HEK293T (cell line): ENCODE measurements at regions not wholly inside any gene's neighbourhood (a gene's known extent, or its start where the extent isn't known, plus 50 kb on each side); places are given as distances from the start of the nearest gene placed in this dataset.

Source experiments
- CTCF ChIA-PET: fragments of 350-600 bp; formaldehyde crosslinking; extraction: SDS; loops from one replicate; lab custom pipeline; 2021; ENCODE audit warnings: antibody characterized with exemption, inconsistent platforms; lab: Yijun Ruan, JAX
- POLR2A ChIA-PET: fragments of 350-600 bp; formaldehyde crosslinking; extraction: SDS; loops from one replicate; lab custom pipeline; 2020; ENCODE audit warnings: antibody characterized with exemption, inconsistent platforms; lab: Yijun Ruan, JAX
- DNase-seq: peaks from one replicate; pipeline ENCODE4 v3.0.0; 2012; ENCODE audit warnings: mixed read lengths; ENCODE audit errors: extremely low spot score
- ARNT ChIP-seq: fragments of 450-650 bp; IDR thresholded peaks from 2 replicates; pipeline ENCODE4 v1.6.1; 2017; ENCODE audit warnings: mild to moderate bottlenecking
- BHLHE40 ChIP-seq: fragments of 450-650 bp; IDR thresholded peaks from 2 replicates; pipeline ENCODE4 v1.6.1; 2016; ENCODE audit warnings: mild to moderate bottlenecking, moderate library complexity, borderline replicate concordance
- CTBP1 ChIP-seq: fragments of 450-650 bp; IDR thresholded peaks from 2 replicates; pipeline ENCODE4 v1.6.1; 2016; ENCODE audit warnings: borderline replicate concordance
- ELF4 ChIP-seq: fragments of 450-650 bp; IDR thresholded peaks from 2 replicates; pipeline ENCODE4 v1.6.1; 2017; ENCODE audit warnings: antibody characterized with exemption
- FOXA1 ChIP-seq: fragments of 450-650 bp; IDR thresholded peaks from 2 replicates; pipeline ENCODE4 v1.6.1; 2016; ENCODE audit warnings: mild to moderate bottlenecking
- FOXK2 ChIP-seq: fragments of 450-650 bp; IDR thresholded peaks from 2 replicates; pipeline ENCODE4 v1.6.1; 2016; ENCODE audit warnings: mild to moderate bottlenecking
- FOXM1 ChIP-seq: fragments of 450-650 bp; IDR thresholded peaks from 2 replicates; pipeline ENCODE4 v1.6.1; 2017; ENCODE audit warnings: mild to moderate bottlenecking, borderline replicate concordance
- HDGF ChIP-seq: fragments of 450-650 bp; IDR thresholded peaks from 2 replicates; pipeline ENCODE4 v1.6.1; 2017; ENCODE audit warnings: antibody characterized with exemption, borderline replicate concordance
- L3MBTL2 ChIP-seq: fragments of 450-650 bp; conservative IDR thresholded peaks from 2 replicates; pipeline ENCODE4 v1.6.1; 2016; ENCODE audit warnings: mild to moderate bottlenecking
- LEF1 ChIP-seq: fragments of 450-650 bp; IDR thresholded peaks from 2 replicates; pipeline ENCODE4 v1.6.1; 2017; ENCODE audit warnings: mild to moderate bottlenecking, borderline replicate concordance
- NFRKB ChIP-seq: fragments of 450-650 bp; IDR thresholded peaks from 2 replicates; pipeline ENCODE4 v1.6.1; 2016; ENCODE audit warnings: mild to moderate bottlenecking, moderate library complexity
- SP1 ChIP-seq: fragments of 450-650 bp; IDR thresholded peaks from 2 replicates; pipeline ENCODE4 v1.6.1; 2017
- SUZ12 ChIP-seq: fragments of 450-650 bp; IDR thresholded peaks from 2 replicates; pipeline ENCODE4 v1.6.1; 2016; ENCODE audit warnings: mild to moderate bottlenecking
- TARDBP ChIP-seq: fragments of 450-650 bp; IDR thresholded peaks from 2 replicates; pipeline ENCODE4 v1.6.1; 2016
- ZNF384 ChIP-seq: fragments of 450-650 bp; IDR thresholded peaks from 2 replicates; pipeline ENCODE4 v1.6.1; 2016
- TF ChIP-seq, protein P1 (sequence below): fragments of 450-650 bp; IDR thresholded peaks from 2 replicates; pipeline ENCODE4 v1.6.1; 2016

GRCh38 chr4:179196511-179196910 is 1754.3 kb upstream of the AGA start:
- no peak for TF ChIP-seq ZNF384
- no peak for TF ChIP-seq FOXA1
- TF ChIP-seq SUZ12 = no peak
- no peak for TF ChIP-seq ARNT
- TF ChIP-seq TARDBP = no peak
- TF ChIP-seq LEF1 = no peak
- no peak for TF ChIP-seq NFRKB
- TF ChIP-seq, protein P1, sequence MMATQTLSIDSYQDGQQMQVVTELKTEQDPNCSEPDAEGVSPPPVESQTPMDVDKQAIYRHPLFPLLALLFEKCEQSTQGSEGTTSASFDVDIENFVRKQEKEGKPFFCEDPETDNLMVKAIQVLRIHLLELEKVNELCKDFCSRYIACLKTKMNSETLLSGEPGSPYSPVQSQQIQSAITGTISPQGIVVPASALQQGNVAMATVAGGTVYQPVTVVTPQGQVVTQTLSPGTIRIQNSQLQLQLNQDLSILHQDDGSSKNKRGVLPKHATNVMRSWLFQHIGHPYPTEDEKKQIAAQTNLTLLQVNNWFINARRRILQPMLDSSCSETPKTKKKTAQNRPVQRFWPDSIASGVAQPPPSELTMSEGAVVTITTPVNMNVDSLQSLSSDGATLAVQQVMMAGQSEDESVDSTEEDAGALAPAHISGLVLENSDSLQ = no peak
- TF ChIP-seq SP1 = no peak
- TF ChIP-seq FOXM1 = no peak
- DNase-seq = peak; percentile 7
- POLR2A ChIA-PET = no interaction called here
- CTCF ChIA-PET = no interaction called here

GRCh38 chr4:179200681-179201080 is 1758.4 kb upstream of the AGA start:
- CTCF ChIA-PET = no interaction called here
- POLR2A ChIA-PET = no interaction called here
- no peak for TF ChIP-seq FOXA1
- no peak for TF ChIP-seq TARDBP
- no peak for TF ChIP-seq SP1
- no peak for TF ChIP-seq ZNF384
- TF ChIP-seq CTBP1 = no peak
- no peak for TF ChIP-seq ARNT
- TF ChIP-seq FOXK2 = no peak
- DNase-seq = no peak

- DNase-seq = no peak
- ChIA-PET CTCF (no interaction called here), POLR2A (no interaction called here)
- no peak for TF ChIP-seq NFRKB
- TF ChIP-seq TARDBP = no peak
- TF ChIP-seq FOXM1 = no peak
- TF ChIP-seq, protein P1 = no peak
- no peak for TF ChIP-seq HDGF
- TF ChIP-seq BHLHE40 = no peak
- no peak for TF ChIP-seq ELF4
- no peak for TF ChIP-seq FOXA1
- TF ChIP-seq LEF1 = no peak
- no peak for TF ChIP-seq ARNT
- no peak for TF ChIP-seq SP1
- no peak for TF ChIP-seq L3MBTL2
- TF ChIP-seq SUZ12 = no peak
- no peak for TF ChIP-seq CTBP1
- TF ChIP-seq ZNF384 = no peak
Measured at GRCh38 chr4:179225594-179225993, 1783.4 kb upstream of the AGA start.

DNA sequence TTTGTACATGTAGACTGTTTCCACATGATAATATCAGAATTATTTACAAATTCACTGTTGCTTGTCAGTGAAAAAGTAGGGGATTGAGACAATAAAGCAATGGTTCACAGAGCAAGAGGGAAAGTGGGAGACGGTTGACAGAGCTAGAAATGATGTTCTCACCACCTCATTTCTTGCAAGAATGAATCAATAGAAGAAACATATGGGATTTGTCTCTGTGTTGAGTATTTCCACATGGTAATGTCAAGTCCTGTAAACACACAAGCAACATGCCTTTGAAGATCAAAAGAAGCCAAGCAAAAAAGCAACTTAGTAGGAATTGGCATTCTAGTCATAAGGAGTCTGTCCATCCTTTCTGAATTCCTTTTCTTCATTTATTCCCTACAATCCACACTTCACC is 1806.6 kb upstream of the AGA start:
- no peak for TF ChIP-seq ELF4
- no peak for DNase-seq
- CTCF ChIA-PET = no interaction called here
- POLR2A ChIA-PET = no interaction called here

GRCh38 chr4:179268791-179269190 is 1826.6 kb upstream of the AGA start:
- no peak for TF ChIP-seq ARNT
- no peak for TF ChIP-seq ELF4
- TF ChIP-seq BHLHE40 = no peak
- no peak for TF ChIP-seq L3MBTL2
- TF ChIP-seq LEF1 = no peak
- no peak for TF ChIP-seq NFRKB
- TF ChIP-seq SP1 = no peak
- TF ChIP-seq FOXA1 = no peak
- no peak for TF ChIP-seq ZNF384
- TF ChIP-seq FOXM1 = no peak
- no peak for TF ChIP-seq TARDBP
- CTCF ChIA-PET = no interaction called here
- no peak for DNase-seq
- POLR2A ChIA-PET = no interaction called here

DNA sequence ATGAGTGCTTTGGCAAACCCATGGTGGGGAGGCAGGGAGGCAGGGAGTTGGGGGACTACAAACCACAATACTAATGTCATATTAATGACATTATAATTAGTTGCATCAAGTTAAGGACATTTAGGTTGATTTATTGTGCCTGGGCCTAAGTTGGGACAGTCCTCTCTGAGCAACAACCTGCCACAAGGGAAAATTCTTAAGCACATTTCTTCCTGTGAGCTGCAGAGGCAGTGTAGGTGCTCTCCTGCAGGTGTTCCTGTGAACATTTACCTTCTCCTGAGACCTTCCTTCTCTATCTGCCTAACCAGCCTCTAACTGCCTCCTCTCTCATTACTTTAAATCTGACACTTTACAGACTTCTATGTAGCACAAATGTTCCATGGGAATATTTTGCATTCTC is 1830.0 kb upstream of the AGA start:
- no peak for TF ChIP-seq FOXA1
- ChIA-PET CTCF (no interaction called here), POLR2A (no interaction called here)
- DNase-seq = no peak

GRCh38 chr4:179278647-179279046 is 1836.4 kb upstream of the AGA start:
- POLR2A ChIA-PET = no interaction called here
- CTCF ChIA-PET = no interaction called here
- no peak for DNase-seq
- TF ChIP-seq LEF1 (no peak), FOXM1 (no peak), ELF4 (no peak), SP1 (no peak), ARNT (no peak), HDGF (no peak), BHLHE40 (no peak), FOXA1 (no peak), L3MBTL2 (no peak), FOXK2 (no peak)
- TF ChIP-seq, protein P1 = no peak

GRCh38 chr4:179285696-179286095 is 1843.5 kb upstream of the AGA start:
- no peak for DNase-seq
- TF ChIP-seq, protein P1 = no peak
- no peak for TF ChIP-seq FOXM1
- TF ChIP-seq SP1 = no peak
- no peak for TF ChIP-seq TARDBP
- no peak for TF ChIP-seq CTBP1
- no peak for TF ChIP-seq BHLHE40
- no peak for TF ChIP-seq HDGF
- TF ChIP-seq FOXA1 = no peak
- TF ChIP-seq SUZ12 = no peak
- TF ChIP-seq ELF4 = no peak
- no peak for TF ChIP-seq ARNT
- no peak for TF ChIP-seq L3MBTL2
- TF ChIP-seq ZNF384 = no peak
- no peak for TF ChIP-seq NFRKB
- no peak for TF ChIP-seq LEF1
- TF ChIP-seq FOXK2 = no peak
- ChIA-PET CTCF (no interaction called here), POLR2A (no interaction called here)
